ENCODE measurements at regions not wholly inside any gene's neighbourhood (a gene's known extent, or its start where the extent isn't known, plus 50 kb on each side); places are given as distances from the start of the nearest gene placed in this dataset.
A peak's percentile ranks its signal among the peaks of the same experiment; 100 is the strongest.
"Not testable (repeated sequence)": the region's sequence is repeated elsewhere in the genome, so short reads cannot be mapped to it uniquely, and the experiment has no call there.

DNA sequence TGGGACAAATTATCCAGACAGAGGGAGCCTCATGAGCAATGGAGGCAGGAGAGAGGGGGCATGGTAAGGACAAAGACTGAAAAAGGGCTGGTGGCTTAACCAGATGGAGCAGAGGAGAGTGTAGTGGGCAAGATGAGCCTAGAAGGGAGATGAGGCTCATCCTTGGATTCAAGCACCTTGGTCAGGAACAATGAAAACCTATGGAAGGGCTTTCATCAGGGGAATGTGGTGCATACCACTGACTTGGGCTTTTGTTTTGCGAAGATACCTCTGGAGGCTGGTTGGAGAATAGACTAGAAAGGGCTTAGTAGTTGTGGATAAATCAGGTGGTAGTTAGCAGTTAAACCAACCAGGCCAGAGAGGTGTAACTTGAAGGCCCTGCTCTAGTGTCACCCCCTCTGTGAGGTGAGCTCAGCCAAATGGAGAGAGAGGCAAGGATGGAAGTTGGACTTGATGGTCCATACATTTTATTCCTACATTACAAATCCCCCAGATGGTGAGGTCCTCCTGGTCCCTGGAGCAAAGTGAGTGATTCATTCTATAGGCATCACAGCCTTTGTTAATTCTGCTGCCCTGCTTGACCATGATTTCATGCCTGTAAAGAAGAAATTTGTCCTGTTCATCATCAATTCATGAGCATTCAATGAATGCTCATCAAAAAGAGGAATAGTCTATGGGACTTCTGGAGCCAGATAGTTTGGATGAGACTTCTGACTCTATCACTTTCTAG lies 264.8 kb upstream of the IGFBP7 start:
- DNase-seq = no peak

DNA sequence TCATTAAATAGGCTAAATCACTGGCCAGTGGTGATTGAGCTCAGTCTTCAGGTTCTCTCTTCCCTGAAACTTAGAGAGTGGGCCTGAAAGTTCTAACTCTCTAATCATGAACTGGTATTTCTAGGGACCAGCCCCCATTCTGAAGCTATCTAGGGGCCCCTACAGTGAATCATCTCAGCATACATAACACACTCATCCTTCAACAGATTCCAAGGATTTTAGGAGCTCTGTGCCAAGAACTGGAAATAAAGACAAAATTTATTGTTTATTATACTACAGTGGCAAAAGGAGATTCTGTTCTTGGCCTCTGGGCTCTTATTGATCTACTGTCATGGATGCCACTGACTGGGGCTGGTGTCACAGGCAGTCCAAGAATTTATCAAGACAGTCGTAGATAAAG lies 263.8 kb upstream of the IGFBP7 start:
- no peak for DNase-seq

DNA sequence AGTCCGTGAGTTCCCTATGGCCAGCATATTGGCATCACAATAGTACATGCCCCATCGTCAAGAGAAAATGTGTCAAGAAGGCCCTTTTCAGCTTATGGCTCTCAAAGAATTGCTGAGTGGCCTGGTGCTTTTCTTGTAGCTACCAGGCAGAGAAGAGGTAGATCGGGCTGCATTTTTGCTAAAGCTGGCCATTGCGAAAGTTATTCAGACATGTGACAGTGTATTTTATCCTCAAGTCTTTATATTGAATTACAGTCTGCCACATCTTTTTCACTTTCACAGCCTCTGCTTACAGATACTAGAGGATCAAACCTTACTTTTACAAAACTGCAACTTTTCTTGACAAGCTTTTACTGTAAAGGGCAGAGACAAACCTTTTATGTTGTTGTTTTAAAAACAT lies 261.5 kb upstream of the IGFBP7 start:
- peak in 1 of 3 experiments; percentile 26 for DNase-seq

DNA sequence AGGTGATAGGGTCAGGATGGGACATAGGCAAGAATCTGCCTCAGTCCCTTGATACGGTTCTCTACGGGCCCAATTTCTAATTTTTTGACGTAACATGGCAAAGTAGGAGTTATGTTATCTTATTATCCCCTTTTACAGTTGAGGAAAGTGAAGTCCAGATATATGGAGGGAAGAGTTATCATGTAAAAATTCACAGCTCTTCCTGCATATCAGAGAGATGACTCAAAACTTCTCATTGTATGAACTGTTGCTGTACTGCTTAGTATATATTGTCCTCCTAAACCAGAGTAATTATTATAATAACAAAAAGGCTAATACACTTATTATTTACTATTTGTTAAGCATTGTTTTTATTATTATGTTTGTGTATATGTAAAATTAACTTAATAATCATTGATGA lies 260.5 kb upstream of the IGFBP7 start:
- DNase-seq = no peak

DNA sequence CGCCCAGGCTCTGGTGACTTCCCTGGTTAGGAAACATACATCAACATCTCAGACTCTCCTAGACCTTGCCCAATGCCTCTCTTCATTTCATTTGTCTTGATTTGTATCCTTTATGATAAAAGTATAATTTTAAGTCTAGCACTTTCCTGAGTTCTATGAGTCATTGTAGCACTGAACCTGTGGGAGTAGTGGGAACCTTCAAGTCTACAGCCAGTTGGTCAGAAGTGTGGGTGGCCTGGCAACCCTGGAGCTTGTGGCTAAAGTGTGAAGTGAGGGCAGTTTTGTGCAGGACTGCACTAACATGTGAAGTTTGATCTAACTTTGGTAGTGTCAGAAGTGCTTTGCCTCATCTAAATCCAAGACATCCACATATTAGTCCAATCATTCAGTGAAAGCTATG lies 259.3 kb upstream of the IGFBP7 start:
- no peak for DNase-seq

DNA sequence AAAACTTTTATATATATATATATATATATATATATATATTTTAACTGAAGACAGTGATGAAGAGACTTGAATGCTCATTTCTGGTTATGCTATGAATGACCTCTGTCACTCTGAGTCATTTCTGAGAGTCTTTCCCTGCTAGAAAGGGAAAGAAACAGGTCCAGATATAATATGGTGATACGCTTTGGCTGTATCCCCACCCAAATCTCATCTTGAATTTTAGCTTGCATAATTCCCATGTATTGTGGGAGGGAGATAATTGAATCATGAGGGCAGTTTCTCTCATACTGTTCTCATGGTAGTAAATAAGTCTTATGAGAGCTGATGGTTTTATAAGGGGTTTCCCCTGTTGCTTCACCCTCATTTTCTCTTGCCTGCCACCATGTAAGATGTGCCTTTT lies 254.1 kb upstream of the IGFBP7 start:
- no peak for DNase-seq

DNA sequence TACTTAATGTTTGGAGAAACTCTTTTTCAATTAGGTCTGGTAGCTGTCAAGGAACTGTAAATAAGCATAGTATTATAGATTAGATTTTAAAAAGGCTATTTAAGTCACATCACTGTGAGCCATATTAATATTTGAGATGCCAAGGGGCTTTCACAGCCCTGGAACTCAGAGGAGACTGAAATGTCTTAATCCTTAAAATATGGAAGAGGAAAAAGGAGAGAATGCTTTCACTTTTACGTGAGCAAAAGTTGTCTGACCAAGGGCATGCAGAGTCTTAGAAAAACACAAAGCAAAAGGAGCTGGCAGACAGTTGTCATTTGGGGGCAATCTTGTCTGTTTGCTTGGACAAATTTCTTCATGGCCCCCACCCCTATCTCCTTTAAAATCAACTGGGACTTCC lies 253.2 kb upstream of the IGFBP7 start:
- no peak for DNase-seq

DNA sequence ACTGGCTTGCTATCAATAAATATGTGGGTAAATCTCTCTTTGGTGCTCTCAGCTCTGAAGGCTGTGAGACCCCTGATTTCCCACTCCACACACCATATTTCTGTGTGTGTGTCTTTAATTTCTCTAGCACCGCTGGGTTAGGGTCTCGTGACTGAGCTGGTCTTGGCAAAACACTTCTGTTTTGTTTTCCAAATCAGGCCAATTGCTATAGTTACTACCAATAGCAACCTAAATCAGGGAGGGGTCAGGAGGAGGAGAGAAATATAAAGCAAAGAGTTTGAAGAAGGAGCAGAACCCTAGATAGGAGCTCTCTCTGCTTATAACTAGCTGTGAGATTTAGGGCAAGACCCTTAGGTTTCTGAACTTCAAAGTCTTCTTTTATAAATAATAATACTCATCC lies 250.5 kb upstream of the IGFBP7 start:
- no peak for DNase-seq

DNA sequence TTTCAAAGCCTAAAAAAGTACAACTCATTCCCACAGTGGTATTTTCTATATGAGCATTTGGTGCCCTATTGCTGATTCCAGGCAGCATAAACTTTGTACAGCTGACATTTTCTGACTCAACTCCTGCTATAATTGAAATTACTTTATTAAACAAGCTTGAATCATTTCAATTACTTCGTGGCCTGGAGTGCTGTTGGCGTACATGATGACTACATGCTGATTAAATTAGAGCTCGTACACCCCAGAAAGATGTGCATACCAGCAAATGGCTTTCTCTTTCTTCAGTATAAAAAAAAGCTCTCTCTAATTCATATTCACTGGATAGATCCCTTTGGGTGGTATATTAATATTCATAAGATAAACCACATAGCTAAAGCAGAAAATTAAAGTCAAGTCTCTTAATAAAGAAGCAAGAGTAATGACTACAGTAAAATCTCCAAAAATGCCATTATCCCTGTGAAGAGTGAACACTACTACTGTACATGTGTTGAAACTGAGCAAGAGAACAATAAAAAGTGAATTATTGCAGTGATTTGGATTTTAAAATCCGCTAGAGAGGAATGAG lies 245.0 kb upstream of the IGFBP7 start:
- DNase-seq = no peak

DNA sequence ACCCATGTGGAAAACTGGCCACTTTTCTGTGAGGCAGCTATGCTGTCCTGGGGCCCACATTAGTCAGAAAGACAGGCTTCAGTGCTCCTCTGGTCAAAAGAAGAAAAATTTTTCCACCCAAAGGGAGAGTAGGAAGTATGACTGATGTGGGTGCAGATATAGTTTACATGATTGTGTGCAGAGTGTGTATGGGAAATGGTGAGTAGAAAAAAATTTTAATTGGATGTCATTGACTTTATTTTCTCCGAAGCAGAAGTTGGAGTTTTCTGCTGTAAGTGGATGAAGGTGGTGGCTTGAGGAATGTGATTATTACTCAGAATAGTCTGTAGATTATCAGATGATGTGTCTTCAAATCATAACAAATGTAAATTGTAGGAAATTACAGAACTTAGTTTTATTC lies 241.5 kb upstream of the IGFBP7 start:
- DNase-seq = no peak

DNA sequence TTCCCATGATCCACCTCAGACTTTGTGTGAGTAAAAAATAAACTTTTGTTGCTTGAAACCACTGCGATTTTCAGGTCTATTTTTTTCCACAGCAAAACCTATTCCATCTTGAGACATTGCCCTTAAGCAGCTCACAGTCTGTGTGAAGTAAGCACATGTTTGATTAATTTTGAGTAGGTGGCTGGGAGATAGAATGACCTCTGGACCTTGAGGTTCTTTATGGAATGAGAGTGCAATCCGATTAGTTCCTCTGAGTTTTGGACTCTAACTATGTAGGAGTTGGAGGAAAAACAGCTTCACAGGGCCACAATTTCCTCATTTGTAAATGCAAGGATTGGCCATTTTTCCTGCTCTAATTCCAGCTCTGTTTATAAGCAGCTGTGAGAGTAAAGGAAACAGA lies 234.1 kb upstream of the IGFBP7 start:
- DNase-seq = no peak

DNA sequence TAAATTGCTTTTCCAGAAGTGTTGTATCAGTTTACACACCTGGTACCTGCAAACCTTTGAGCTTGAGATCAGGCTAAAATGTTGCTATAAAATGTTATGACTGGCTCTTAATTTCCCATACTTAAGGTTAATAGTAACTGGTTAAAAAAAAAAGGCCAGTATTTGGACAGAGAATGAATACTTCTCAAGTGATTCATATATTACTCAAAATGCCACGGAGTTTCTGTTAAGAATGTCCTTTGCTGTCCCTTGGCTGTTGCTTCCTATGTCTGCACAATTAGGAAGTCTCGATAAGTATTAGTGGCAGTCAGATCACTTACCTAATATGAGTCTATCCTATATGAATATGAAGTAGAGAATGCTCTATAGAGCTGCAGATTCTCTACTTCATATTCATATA lies 232.2 kb upstream of the IGFBP7 start:
- no peak for DNase-seq

DNA sequence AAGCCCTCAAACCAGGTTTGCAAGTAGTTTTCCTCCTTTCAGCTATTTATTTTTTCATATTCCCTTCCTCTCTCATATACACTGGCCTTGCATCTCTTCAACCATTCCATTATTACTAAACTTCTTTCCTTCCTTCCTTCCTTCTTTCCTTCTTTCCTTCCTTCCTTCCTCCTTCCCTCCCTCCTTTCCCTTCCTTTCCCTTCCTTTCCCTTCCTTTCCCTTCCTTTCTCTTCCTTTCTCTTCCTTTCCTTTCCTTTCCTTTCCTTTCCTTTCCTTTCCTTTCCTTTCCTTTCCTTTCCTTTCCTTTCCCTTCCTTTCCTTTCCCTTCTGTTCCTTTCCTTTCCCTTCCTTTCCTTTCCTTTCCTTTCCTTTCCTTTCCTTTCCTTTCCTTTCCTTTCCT lies 228.7 kb upstream of the IGFBP7 start:
- not testable (repeated sequence) for DNase-seq

DNA sequence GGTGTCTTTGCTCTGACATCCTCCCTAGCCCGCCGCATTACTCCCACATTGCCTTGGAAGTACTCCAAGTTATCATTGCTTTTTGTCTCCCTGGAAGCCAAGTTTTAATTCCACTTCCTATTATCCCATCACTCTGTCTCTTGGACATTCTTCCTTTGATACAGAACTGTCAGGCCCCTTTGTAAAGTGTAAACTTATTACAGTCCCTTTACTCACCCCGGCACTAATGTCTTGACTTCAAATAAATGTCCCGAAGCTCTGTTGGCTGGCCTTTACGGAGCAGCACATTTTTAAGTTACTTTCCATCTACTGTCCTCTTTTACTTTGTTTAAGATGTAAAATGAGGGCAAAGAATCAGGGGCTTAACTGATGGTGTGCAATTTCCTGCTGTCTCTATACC lies 223.5 kb upstream of the IGFBP7 start:
- DNase-seq = no peak

DNA sequence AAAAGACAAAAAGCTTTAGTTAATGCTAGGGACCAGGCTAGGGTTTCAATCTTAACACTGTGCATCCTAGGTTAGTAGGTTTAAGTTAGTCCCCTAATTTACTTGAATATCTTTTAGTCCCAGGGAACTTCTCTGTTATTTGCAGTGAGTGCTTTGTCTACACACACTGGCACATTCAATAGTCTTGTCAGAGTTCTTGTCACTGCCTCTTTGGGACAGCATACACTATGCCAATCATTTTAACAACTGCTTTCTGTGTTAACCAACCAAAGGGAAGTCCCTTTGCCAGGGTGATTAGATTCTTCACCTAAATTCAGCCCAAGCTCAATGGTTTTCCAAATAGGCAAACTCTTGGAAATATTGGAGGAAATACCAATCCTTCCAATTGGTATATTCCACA lies 221.8 kb upstream of the IGFBP7 start:
- DNase-seq = no peak

DNA sequence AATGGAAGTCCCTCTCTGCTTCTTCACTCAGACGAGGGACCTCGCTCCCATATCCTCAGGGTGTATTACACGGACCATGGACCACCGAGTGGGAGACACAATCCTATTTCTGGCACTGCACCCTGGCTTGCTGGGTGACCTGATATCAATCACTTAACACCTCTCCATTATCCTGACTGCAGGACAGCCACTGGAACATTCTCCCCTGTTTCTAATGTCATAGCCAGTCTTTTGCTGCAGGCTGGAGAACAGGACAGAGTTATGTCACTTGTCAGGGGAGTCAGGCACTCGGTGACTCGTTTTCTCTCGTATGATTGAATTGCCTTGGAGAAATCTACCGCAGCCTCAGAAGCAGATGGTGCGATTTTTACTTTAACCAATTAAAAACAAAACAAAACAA lies 219.1 kb upstream of the IGFBP7 start:
- no peak for DNase-seq

DNA sequence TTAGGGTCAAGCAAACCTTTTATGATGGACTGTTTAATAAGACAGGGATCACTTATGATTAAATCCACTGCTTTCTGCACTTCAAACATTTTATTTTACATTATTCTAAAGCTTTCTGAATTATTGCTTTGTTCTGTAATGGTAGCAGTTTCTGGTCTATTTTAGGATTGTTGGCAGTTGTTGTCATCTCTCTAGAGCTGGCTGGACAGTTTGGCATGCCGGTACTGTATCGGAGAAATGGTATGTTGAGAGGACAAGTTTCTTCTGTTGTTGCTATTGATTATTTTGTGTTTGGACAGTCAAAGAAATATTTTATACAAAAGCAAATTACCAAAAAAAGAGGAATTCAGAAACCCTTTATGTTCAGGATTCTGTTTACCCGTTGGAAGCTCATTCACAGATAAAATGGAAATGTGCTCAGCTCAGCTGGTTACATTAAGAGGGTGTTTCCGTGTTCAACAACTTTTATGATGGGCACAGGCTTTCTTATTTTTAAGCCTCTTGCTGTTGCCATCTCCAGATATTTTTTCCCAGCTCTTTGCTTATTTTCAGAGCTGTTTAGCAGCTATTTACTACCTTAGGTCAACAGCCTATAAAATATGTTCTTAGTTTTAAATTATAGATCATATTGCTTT lies 214.6 kb upstream of the IGFBP7 start:
- DNase-seq = no peak

DNA sequence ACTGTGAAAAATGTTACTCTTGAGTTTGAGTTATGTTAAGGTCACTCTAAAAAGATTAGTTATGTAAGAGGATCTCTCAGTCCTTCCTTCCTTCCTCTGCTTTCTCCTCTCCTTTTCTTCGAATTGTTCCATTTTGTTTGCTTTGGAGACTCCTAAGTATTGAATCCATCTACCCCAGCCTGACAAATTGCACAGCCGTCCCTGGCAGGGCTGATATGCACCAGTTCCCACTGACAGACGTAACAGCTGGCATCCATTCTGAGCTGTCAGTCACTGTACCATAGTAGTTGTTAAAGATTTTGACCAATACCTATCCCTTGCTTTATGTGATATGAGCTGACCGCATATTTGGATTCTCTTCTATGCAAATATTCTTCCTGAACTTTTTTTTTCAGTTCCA lies 210.7 kb upstream of the IGFBP7 start:
- DNase-seq = no peak

DNA sequence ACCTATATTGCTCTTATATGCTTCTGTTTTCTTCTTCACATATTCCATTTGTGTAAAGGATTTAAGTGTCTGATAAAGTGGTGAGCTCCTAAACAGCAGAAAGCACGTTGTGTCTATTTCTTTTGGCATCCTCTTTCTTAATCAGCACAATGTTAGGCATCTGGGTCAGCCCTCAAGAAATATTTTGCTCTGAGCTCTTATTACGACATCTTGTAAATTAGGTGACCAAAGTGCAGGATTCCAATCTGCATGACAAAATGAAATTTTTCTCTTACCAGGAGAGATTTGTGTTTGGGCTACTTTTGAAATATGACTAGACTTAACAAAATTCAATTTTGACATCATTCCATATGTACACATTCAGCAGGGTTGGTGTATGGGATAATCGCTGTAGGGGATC lies 210.0 kb upstream of the IGFBP7 start:
- no peak for DNase-seq

DNA sequence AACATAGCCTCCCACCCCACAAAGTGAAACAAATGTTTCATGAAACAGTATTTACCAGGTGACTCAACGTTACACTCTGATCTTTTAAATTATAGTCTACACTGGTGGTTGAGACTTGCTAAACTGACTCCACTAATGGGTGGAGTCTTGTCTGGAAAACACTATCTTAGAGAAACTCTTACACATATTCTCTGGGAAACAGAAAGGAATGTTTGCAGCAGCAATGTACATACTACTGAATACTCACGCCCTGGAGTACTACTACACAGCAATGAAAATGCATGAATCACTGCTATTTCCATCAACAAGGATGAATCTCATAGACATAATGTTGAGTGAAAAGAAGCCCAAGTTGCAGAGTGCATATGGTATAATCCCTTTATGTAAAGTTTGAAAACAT lies 208.5 kb upstream of the IGFBP7 start:
- DNase-seq = no peak

DNA sequence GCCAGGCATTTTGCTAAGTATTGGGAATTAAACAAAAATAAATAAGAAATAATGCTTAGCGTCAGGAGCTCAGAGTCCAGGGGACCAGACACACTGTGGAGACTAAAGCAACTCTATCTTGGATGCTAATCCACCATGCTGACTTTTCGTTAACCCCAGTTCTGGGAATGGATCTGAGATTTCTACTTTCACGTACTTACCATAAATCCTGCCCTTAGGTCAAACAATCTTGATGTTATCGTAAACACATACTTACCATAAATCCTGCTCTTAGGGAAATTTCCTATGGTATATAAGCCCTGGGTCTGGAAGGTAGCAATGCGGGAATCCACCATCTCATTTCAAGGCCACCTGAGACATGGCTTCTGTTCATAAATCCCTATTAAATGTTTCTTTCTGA lies 204.5 kb upstream of the IGFBP7 start:
- no peak for DNase-seq

DNA sequence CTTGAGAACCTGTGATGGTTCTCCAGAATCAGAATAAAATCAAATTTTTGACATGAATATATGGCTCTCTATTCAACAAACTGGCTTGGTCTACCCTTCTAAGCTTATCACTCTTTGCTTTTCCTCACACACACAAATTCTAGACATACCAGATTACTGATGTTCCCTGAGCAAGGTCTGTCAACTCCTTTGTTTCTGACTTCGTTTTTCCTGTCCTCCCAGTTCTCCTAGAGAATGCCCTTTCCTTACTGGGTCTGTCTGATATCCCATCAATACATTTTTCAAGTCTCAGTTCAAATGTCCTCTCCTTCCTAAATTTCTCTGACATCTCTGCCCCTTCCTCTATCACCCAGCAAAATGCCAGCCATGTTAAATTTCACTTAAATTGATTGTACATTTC lies 202.1 kb upstream of the IGFBP7 start:
- DNase-seq = no peak

DNA sequence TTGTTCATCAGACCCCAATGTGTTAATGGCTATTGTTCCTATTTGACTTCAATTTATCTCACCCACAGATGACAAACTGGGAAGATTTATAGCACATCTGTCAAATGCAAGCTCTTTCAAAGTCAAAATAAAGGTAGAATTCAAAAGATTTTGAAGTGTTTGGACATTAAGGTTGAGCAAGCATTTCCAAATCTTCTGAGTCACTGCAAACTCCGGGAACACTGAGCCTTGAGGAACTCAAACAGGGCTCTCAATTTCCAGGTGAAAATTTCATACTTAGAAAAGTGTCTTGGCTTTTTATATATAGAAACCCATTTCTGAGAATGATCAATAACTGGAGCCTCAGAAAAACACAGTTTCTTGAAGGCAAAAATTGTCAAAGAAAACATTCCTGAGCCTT lies 199.5 kb upstream of the IGFBP7 start:
- no peak for DNase-seq

DNA sequence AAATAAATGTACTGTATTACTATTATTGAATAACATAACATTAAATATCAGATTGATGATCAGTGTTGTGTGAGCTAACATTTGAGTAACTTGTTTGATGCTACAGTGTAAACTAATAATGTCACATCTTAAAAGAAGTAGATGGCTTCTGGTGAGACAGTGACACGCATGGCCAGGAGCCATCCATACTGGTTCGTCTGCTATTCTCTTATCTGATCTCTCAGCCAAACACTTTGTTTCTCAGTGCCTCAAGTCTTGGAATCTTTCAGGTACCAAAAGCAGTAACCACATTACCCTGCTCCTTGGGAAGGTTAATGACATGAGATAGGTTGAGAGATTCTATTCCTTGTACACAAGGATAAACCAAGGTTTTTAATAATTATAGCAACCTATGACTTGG lies 198.1 kb upstream of the IGFBP7 start:
- no peak for DNase-seq

DNA sequence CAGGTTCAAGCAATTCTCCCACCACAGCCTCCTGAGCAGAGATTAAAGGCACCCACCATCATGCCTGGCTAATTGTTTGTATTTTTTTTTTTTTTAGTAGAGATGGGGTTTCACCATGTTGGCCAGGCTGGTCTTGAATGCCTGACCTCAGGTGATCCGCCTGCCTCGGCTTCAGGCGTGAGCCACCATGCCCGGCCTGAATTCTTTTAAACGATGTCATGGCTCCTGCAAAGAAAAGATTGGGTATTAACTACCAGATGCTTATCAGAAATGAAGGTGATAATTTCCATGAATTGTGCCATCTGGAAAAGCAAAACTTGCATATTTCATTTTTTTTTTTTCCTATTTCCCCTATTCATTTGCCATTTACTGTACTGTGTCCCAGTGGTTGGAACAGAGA lies 195.7 kb upstream of the IGFBP7 start:
- DNase-seq = no peak

Data from NCI-H1417 (cell line).